Stomach (tissue), 4 donors: ENCODE measurements at regions not wholly inside any gene's neighbourhood (a gene's known extent, or its start where the extent isn't known, plus 50 kb on each side); places are given as distances from the start of the nearest gene placed in this dataset.
"Not testable (repeated sequence)": the region's sequence is repeated elsewhere in the genome, so short reads cannot be mapped to it uniquely, and the experiment has no call there.

Experiments used
- CTCF ChIP-seq, 7 experiments: fragments of 450-650 bp in 4 of 7; fragments of 200-600 bp in 3 of 7; sonication (generic) in 3 of 7; IDR thresholded peaks; one replicate each; pipeline ENCODE4 v1.5.1; 2016 to 2019; ENCODE audit warnings: antibody characterized with exemption in 7 of 7, control low read depth in 2 of 7, mild to moderate bottlenecking in 1 of 7
- POLR2A ChIP-seq, 4 donors: fragments of 450-650 bp; IDR thresholded peaks; one replicate each; pipeline ENCODE4 v1.6.1; 2016; ENCODE audit warnings: antibody characterized with exemption in 4 of 4, control low read depth in 2 of 4, mild to moderate bottlenecking in 1 of 4, moderate library complexity in 1 of 4

GRCh38 chr16:47897105-47897504 is 258.7 kb downstream of the ABCC12 start:
- not testable (repeated sequence) for TF ChIP-seq POLR2A, CTCF (IDR thresholded peaks at IDR 0.05)
